ENCODE measurements at regions not wholly inside any gene's neighbourhood (a gene's known extent, or its start where the extent isn't known, plus 50 kb on each side); places are given as distances from the start of the nearest gene placed in this dataset.

DNA sequence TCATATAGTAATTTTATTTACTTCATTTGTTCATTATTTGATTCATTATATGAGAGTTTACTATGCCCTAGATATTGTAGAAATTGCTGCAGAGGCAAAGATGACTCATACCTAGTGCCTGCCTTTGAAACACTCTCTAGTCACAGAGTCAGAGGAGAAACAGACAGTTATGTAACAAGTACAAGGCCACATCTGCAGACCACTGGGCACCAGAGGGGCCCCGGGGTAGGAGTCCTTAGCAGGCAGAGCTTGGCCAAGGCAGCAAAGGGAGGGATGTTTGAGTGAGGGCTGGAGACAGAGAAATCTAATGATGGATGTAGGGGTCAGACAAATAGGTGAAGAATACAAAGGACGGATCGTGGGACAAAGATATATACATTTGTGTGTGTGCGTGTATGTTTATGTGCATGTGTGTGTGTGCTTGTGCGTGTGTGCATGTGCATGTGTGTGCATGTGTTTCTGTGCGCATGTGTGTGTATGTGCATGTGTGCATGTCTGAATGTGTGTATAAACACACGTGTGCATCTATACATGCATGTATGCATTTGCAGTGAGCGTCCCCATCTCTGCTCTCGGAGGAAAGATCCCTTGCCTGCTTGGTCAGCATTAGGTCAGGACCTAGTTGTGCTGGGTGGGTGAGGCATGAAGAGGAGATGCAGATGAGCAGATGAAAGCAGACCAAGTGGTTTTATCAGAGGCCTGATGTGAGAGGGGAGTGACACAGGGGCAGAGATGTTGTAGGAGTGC lies 170.6 kb upstream of the MYT1L start:
- in situ Hi-C loops (cut with HindIII; ENCODE audit: low sequenced_read_pairs): no loop called here
- H3K4me3 ChIP-seq (ENCODE audit: low read depth, low read length): no peak overlapping the region
- TF ChIP-seq, protein P1, sequence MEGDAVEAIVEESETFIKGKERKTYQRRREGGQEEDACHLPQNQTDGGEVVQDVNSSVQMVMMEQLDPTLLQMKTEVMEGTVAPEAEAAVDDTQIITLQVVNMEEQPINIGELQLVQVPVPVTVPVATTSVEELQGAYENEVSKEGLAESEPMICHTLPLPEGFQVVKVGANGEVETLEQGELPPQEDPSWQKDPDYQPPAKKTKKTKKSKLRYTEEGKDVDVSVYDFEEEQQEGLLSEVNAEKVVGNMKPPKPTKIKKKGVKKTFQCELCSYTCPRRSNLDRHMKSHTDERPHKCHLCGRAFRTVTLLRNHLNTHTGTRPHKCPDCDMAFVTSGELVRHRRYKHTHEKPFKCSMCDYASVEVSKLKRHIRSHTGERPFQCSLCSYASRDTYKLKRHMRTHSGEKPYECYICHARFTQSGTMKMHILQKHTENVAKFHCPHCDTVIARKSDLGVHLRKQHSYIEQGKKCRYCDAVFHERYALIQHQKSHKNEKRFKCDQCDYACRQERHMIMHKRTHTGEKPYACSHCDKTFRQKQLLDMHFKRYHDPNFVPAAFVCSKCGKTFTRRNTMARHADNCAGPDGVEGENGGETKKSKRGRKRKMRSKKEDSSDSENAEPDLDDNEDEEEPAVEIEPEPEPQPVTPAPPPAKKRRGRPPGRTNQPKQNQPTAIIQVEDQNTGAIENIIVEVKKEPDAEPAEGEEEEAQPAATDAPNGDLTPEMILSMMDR (IDR thresholded peaks at IDR 0.05; ENCODE audit: low read depth, low read length, missing control alignments): no peak
- no peak for DNase-seq (ENCODE audit: low read depth)

DNA sequence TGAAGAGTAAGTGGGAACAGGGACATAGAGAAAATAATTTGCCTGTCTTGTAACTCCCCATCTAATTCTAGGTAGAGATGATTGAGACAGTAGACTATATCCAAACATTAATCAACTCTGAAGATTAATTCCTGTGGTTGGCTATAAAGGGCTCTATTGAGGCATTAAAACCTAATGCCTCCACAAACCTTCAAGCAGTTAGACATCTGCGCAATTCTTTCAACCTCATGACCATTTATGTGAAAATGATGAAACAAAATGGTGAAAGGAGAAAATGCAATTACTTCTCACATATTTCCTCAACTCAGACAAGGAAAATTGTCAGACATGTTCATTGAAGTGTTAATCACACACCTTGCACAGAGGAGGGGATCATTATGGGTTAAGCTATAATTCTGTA lies 164.5 kb upstream of the MYT1L start:
- no peak for DNase-seq (ENCODE audit: low read depth)
- H3K4me3 ChIP-seq (ENCODE audit: low read depth, low read length): no peak overlapping the region
- TF ChIP-seq, protein P1 (IDR thresholded peaks at IDR 0.05; ENCODE audit: low read depth, low read length, missing control alignments): no peak
- in situ Hi-C loops (cut with HindIII; ENCODE audit: low sequenced_read_pairs): no loop called here

DNA sequence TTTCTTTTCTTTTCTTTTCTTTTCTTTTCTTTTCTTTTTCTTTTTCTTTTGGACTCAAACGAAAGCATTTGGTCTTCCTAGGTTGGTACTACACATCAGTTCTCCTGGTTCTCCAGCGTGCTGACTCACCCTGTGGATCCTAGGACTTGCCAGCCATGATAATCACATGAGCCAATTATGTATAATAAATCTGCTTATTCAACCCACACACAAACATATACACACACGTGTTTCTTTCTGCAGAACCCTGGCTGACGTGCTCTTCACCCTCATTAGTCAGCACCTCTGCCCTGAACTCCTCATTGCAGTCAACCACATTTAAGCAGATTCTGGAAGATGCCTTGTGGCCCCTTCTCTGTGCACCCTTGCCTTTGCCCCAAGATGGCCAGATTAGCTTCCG lies 162.4 kb upstream of the MYT1L start:
- DNase-seq (ENCODE audit: low read depth): no peak
- TF ChIP-seq, protein P1 (IDR thresholded peaks at IDR 0.05; ENCODE audit: low read depth, low read length, missing control alignments): no peak
- in situ Hi-C loops (cut with HindIII; ENCODE audit: low sequenced_read_pairs): no loop called here

DNA sequence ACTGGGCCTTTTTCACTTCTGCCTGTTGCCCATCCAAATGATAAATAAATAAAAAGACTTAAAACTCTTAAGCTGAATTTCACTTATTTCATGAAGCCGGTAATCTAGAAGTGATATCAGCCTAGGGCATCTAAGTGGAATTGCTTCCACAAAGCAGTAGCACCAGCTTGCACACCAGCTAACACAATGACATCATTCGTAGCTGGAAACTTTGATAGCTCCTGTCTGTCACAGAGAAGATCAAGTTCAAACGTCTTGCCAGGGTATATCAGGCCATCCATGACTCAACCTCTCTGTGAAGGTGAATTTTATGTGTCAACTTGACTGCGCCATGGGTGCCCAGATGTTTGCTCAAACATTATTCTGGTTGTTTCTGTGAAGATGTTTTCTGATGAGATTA lies 161.7 kb upstream of the MYT1L start:
- TF ChIP-seq, protein P1 (IDR thresholded peaks at IDR 0.05; ENCODE audit: low read depth, low read length, missing control alignments): no peak
- no peak for DNase-seq (ENCODE audit: low read depth)
- no peak overlapping the region for H3K4me3 ChIP-seq (ENCODE audit: low read depth, low read length)
- in situ Hi-C loops (cut with HindIII; ENCODE audit: low sequenced_read_pairs): no loop called here

More for the DNA sequence above, 162.4 kb upstream of the MYT1L start:
- H3K4me3 ChIP-seq (ENCODE audit: low read depth, low read length): no peak overlapping the region

DNA sequence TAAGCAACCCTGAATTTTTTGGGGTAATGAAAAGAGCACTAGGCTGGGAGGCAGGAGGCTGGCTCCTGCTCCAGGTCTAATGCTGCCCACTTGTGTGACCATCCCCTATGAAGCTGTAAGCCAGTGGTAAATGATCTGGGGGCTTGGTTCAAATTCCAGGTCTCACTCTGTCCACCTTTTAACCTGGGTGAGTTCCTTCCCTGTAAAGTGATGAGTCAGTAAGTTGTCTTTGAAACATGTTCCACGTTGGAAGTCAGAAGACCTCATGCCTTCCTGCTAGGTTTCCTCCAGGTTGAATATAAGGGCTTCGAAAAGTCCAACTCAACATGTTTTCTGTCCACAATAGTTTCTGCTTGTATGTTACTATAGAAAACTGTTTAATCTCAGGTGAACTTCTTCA lies 160.9 kb upstream of the MYT1L start:
- no peak overlapping the region for H3K4me3 ChIP-seq (ENCODE audit: low read depth, low read length)
- TF ChIP-seq, protein P1 (IDR thresholded peaks at IDR 0.05; ENCODE audit: low read depth, low read length, missing control alignments): no peak
- in situ Hi-C loops (cut with HindIII; ENCODE audit: low sequenced_read_pairs): no loop called here

DNA sequence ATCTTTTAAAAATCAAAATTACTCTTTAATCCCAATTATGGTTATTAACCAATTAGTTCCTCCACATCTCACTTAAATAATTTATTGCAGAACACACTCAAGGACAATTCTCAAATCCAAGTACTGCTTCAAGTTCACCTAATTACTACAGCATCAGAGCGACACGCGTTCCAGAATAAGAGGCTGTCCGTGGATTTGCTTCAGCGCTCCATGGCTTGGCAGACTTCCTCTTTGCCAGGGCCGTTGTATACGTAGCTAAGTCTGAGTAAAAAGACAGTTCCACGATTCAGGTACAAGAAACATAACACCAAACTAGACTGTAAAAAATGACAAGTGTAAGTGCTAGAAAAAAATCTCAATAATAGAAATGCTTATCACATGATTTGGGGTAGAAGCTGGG lies 153.2 kb upstream of the MYT1L start:
- no peak for DNase-seq (ENCODE audit: low read depth)
- TF ChIP-seq, protein P1 (IDR thresholded peaks at IDR 0.05; ENCODE audit: low read depth, low read length, missing control alignments): no peak
- in situ Hi-C loops (cut with HindIII; ENCODE audit: low sequenced_read_pairs): no loop called here
- H3K4me3 ChIP-seq (ENCODE audit: low read depth, low read length): no peak overlapping the region

More for the DNA sequence above, 160.9 kb upstream of the MYT1L start:
- DNase-seq (ENCODE audit: low read depth): no peak

Data from astrocyte of the cerebellum (primary cell).